HG03342 (cell line): ENCODE measurements at regions not wholly inside any gene's neighbourhood (a gene's known extent, or its start where the extent isn't known, plus 50 kb on each side); places are given as distances from the start of the nearest gene placed in this dataset.

ENCODE experiments used
- ATAC-seq: cut with Tn5 transposase; IDR thresholded peaks from one replicate; pipeline ENCODE4 v1.9.1; 2021; ENCODE audit warnings: mild to moderate bottlenecking, moderate library complexity; ENCODE audit not compliant: unreplicated experiment

DNA sequence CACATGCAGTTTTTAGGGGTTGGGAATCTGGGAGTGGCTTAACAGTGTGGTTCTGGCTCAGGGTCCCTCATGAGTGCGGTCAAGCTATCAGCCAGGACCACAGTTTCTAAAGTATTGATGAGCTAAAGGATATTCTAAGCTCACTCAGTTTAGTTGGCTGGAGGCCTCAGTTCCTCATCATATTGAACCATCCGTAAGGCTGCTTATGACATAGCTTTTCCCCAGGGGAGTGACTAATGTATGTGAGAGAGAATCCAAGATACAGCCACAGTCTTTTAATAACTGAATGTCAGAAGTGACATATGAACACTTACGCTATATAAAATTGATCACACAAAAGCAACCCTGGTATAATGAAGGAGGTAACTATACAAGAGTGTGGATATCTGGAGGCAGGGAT lies 245.3 kb downstream of the POLR1F start:
- ATAC-seq = no peak

DNA sequence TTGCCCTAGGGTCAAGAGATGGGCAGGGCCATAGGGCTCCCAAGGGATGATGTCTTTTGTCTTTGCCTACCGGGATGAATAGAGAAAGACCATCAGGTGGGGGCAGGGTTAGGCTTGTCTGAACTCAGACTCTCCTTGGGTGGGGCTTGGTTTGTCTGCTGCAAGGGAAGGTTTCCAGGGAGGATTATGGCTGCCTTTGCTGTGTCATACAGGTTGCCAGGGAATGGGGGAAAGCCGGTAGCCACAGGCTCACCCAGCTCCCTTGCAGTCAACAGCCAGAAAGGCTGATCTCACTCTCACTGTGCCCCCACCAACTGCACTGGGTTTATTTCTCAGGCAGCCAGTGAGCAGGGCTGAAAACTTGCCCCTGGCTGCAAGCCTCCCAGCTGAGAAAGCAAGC lies 253.2 kb downstream of the POLR1F start:
- no peak for ATAC-seq

DNA sequence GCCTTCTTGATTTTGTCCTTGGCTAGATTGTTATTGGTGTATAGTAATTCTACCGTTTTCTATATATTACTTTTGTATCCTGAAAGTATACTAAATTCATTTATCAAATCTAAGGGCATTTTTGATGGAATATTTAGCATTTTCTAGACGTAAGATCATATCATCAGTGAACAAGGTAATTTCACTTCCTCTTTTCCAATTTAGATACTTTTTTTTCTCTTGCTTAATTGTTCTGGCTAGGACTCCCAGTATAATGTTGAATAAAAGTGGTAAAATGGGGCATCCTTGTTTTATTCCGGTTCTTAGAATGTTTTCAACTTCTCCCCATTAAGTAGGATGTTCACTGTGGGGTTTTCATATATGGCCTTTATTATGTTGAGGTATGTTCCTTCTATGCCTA lies 260.7 kb downstream of the POLR1F start:
- no peak for ATAC-seq

DNA sequence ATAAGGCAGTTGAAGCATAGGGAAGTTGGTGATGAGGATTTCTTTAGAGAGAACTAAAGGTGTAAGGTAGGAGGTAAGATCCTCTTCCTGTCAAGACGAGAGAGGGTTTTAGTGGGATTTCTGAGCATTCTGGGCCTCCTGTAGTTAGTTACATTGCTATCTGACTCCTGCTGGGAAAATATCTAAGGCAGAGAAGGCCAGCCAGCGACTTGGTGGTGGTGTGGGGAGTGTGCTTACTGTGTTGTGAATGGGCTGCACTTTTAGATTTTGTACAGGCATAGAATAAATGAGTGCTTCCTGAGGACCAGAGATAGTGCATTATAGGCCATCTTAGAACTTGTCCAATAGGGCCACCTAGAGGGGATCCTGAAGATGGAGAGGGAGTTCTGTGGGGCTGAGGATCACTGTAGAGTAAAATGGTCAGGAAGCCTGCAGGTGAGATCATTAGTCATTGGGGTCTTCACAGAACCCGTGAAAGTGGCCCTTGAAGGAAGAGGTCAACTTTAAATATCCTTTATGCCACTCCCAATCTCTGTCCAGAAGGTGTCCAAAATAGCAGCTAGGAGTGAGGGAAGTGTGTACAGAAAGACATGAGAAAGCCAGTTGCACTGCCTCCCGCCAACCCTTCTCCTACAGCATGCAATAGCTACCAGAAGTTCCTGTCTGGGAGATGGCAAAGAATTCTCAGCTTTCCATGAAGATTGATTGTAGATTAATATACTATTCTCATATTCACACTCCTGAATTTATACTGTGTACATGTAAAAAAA lies 266.6 kb downstream of the POLR1F start:
- ATAC-seq = peak; percentile 62

DNA sequence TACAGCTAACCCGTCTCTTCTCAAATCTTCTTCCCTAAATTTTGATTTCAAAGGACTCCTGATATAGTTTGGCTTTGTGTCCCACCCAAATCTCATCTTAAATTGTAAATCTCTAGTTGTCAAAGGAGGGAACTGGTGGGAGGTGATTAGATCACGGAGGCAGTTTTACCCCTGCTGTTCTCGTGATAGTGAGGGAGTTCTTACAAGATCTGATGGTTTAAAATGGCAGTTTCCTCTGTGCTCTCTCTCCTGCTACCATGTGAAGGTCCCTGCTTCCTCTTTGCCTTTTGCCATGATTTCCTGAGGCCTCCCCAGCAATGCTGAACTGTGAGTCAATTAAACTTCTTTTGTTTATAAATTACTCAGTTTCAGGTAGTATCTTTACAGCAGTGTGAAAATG lies 269.3 kb downstream of the POLR1F start:
- ATAC-seq = no peak

DNA sequence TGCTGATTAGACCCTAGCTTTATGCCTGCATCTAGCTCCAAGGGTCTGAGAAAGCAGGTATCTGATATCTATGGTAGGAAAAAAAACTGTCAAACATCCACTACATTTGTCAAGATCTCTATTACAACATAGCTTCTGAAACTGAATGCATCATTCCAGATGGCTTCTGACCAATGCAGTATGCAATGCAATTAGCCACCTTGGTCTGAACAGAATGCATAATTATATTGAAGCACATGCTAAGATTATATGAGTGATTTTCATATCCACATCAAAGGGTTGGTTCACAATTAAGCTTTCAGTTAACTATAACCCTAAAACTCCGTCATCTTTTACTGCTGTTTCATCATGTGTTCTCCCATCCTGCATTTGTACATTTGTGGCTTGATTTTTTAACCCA lies 271.4 kb downstream of the POLR1F start:
- no peak for ATAC-seq

DNA sequence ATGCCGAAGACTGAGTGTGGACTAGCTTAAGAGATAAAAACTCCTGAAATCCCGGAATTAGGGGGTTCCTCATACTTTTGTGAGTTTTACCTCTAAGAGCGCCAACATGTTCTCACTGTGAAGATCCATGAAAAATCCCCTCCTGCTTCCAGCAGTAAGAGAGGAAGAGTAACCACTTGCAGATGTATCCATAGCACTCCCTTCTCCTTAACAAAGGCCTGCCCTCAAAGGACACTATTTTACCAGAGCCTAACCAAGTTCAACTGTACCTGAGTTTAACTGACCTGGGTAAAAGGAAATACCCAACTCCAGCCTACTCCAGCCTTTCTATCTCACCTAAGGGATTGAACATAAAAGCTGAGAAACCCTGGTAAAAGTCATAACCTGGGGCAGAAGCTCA lies 280.9 kb downstream of the POLR1F start:
- no peak for ATAC-seq

DNA sequence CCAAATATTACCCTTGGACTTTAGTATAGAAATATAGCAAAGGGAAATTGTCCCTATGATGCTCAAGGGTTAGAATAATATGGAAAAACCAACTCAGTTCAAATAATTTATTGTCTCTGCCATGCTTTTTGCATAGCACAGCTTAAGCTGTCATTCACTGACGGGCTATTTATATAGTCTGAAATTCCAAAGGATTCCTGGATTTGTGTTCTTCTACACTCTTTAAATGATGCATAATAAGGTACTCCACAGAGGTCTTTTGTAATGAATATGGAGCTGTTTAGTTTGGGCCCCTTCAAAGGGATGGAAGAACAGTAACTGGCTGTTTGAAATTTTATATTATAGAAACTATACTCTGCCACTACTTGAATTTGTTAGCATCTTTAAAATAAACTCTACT lies 276.6 kb upstream of the FERD3L start:
- no peak for ATAC-seq

DNA sequence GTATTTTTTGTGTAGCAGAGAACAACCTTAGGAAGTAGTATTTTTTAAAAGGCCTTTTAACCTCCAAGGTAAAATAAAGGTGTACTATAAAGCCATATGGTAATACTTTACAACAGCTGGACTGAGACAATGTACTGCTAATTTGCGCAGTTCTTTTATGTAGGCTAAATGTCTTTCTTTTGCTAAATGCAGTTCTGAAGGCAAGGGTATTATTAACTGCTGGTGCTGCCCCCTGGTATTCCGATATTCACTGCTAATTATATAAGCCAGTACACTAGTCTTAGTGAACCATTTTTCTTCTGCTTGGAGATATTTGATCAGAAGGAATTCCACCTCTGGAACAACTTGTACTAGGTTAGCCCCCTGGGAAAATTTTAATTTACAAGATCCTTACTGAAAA lies 272.0 kb upstream of the FERD3L start:
- ATAC-seq = no peak

DNA sequence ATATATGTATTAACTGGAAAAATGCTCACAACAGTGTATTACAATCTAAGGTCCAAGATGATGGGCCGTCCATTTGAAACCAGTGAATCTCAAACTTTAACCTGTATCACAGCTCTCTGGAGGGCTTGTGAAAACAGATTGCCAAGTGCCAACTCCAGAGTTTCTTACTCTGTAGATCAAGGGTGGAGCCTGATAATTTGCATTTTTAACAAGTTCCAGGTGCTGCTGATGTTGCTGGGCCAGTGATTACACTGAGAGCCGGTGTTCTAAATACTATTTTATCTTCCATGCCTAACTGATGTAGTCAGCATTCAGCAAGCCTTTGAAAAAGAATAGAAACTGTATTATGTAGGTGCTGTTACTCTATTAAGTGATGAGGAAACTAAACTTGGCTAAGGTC lies 269.9 kb upstream of the FERD3L start:
- no peak for ATAC-seq

DNA sequence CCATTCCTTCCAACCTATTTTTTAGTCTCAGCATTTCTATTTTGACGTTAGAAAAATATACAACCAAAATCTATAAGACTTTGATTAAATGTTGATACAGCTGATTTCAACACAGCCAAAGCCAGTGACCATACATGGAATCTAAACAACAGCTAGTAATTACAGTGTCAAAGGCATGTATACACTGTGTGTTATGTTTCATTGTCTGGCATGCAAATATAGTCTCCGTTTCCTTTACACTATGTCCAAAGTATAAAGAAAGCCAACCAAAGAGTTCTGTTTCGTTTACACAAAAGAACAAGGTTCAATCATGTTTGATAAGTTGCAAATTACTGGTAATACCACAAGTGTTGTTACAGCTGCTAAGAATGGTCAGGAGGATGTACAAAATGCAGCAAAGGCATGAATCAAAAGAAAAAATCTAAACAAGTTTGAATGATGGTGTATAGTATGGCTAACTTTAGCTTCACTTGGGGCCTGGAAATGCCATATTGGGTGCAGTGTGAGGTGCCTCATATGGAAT lies 268.3 kb upstream of the FERD3L start:
- ATAC-seq = no peak

DNA sequence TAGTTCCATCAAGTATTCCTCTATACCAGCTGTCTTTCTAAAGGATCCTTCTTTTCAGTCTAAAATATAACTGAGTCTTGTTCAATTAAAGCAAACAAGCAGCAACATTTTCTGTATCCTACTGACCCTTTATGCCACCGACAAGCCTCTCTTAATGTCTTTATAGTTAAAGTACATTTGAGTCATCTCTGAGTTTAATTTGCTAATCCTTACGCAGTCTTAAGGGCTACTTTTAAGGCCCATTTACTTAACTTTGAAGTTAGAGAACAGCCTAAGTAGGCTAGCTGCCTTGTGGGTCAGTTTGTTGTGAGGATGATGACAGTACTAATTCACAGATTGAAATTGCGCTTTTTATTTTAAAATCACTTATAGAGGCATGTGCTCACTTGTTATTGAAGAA lies 265.5 kb upstream of the FERD3L start:
- no peak for ATAC-seq

DNA sequence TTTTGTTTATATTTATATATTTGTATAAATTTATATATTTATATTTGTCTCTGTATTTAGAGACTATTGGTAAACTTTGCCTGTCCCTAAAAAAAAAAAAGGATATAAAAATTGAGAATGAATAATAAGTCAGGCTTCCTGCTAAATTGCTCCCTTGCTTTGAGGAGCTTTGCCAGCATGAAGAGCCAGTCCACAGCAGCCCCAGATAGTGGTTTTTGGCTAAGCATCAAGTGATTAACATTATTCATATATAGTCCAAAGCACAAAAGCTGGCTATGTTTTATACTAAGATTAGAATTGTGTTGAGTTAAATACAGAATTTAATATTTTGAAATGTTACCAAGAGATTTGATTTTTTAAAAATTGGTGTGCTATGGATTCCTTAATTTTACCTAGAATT lies 264.9 kb upstream of the FERD3L start:
- ATAC-seq = no peak

DNA sequence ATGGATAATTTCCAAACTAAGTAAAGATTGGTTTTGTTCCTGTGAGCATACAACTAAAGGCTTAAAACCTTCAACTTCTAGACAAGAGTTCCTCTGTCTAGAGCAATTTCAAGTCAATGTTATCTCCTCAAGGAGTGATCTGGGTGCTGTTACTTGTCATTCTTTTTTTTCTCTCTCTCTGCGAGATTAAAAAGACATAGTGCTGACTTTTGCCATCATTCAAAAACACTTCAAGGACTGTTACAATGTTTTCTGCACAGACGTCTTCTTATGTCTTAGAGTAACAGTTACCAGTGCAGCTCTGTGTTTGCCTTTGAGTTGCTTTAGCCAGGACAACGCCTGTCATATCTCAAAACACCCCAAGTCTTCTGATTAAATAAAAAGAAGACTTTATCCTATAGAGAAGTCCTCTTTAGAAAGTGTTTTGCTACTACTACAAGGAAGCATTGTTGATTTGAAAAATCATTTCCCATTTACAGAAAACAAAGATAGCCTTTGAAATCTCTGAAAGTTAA lies 263.5 kb upstream of the FERD3L start:
- ATAC-seq = no peak

DNA sequence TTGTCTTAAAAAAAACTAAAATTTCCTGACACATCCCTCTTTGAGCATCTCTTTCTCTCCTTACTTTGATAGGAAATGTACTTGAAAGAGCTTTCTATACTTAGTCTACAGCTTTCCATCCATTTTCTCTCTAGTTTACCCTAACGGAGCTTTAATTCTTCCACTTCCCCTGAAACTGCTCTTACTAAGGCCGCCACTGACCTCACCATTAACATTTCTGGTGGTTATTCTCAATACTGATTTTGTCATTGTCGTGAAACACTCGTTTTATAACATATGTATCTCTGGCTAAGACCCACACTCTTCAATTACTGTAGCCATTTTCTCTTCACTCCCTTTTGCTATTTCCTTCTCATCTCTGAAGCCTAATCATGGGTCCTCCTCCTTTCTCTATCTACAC lies 262.0 kb upstream of the FERD3L start:
- no peak for ATAC-seq

DNA sequence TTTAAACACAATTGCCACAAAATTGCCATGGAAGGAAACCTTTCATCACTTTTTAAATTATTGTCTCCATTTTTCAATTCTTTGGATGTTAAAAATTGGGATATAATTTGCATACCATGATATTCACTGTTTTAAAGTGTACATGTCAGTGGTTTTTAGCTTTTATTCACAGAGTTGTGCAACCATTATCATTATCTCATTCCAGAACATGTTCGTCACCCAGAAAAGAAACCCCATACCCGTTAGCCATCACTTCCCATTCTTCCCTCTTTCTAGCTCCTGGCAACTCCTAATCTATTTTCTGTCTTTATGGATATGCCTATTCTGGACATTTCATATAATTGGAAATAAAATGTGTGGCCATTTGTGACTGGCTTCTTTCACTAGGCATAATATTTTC lies 260.3 kb upstream of the FERD3L start:
- no peak for ATAC-seq

DNA sequence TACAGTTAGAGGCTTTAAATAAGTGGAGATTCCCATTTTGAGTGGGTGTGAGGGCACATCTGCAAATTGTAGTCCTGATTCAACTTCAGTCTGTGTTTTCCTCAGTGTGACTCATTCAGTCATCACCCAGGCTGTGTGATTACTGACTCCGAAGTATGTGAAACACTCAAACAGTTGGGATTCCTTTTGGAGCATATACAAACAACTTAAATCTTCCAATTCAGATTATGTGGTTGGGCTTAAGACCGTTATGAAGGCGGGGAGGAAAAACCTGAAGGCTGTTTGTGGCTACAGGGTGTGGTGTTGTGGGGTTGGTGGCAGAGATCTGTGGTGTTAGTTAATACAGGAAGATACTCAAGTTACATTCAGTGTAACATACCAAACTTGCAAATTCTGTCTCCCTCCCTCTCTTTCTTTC lies 259.7 kb upstream of the FERD3L start:
- ATAC-seq = no peak

DNA sequence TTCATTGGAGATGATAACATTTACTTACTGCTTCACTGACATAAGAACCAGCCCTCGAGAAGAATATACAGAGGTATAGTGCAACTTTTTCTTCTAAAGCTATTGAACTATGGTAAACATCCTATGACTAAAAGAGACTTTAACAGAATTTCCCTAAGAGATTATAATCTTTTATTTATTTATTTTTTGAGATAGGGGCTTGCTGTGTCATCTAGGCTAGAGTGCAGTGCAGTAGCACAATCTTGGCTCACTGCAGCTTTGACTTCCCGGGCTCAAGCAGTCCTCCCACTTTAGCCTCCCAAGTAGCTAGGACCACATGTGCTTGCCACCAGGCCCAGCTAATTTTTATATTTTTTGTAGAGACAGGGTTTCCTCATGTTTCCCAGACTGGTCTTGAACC lies 258.5 kb upstream of the FERD3L start:
- no peak for ATAC-seq

DNA sequence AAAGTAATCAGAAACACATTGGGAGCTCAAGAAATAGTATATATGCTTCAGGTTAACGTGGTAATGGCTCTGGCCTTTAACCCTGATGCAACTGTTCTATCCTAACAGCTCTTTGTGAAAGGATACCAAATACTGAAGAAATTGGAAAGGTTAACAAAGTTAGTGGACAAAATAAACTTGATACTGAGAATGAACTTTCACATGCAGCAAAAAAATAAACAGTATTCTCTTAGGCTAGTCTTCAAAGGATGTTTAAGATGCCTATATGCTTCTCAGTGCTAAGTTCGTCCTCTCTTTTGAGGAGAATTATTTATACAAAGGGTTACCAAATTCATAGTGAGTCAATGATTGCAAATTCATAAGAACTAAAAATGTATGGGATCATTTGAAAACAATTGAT lies 256.2 kb upstream of the FERD3L start:
- no peak for ATAC-seq

DNA sequence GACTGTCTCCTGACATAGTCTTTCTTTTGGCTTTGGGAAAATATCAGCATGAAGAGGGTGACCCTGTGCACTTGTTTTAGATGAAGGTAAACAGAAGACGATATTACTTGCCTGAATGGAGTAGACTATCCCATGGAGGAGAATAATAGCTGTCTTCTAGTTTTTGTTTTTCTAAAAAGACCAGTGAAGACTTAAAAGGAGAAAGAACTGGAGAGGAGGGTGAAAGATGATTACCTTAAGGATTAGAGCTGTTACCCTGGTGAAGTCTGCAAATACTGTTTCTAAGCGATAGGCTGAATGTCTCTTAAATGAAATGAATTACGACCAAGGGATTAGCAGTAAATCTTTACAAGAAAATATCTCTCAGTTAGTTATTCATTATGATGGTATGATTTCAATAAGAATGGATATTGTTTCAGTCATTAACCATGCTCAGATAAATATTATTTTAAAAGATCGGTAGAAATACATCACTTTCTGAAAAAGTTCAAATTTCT lies 255.6 kb upstream of the FERD3L start:
- no peak for ATAC-seq

DNA sequence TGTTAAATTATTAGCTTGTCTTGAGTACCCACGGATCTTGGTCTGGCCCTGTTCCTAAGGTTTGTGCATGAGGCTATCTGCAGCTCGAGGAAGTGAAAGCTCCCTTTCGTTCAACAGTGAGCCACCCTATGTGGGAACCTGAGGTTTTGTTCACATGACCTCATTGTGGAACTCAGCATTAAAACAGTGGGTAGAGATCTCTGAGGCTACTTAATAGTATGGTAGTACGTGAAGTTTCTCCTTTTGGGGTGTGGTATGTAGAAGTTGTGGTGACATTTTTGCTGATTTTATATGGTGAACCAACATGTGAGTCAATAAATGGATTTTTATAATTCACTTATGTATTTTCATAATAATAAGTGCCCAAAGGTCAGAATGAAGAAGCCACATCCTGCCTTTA lies 252.7 kb upstream of the FERD3L start:
- ATAC-seq = peak; percentile 77

DNA sequence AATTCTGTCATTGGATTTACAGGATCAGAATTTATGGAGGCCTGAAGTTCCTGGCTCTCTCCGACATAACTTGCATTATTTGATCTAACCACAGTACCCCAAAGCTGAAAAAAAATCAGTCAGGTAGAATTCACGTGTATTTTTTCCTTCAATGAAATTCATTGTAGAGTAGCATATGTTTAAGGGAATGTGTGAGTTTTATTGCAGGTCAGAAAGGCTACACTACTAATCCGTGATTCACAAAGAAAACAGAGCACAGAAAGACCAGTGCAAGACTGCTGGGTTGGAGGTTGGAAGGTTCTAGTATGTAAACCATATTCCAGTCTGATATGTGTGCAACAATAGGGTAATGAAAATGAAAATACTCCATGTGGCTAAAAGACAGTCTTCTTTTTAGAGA lies 247.0 kb upstream of the FERD3L start:
- no peak for ATAC-seq

DNA sequence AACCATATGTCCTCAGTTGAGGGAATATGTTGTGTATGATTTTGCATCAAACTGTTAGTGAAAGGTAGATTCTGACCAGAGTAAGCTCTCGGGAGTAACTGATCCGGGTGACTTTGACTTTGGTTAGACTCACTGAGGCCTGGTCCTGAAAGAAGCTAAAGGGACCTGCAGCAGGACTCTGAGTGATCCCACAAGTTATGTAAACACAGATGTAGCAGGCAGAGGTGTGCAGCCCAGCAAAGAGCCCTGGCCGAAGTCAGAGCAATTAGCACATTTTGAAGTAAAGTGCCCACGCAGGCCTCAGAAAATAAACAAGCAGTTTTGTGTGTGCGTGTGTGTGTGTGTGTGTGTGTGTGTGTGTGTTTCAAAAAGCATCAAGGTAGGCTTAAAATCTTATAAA lies 245.6 kb upstream of the FERD3L start:
- no peak for ATAC-seq
